NCI-H748 (cell line): ENCODE measurements at regions not wholly inside any gene's neighbourhood (a gene's known extent, or its start where the extent isn't known, plus 50 kb on each side); places are given as distances from the start of the nearest gene placed in this dataset.
A peak's percentile ranks its signal among the peaks of the same experiment; 100 is the strongest.

Experiments
- DNase-seq: peaks from one replicate; lab custom pipeline; 2025; ENCODE audit not compliant: unreplicated experiment; lab: John Stamatoyannopoulos, UW

DNA sequence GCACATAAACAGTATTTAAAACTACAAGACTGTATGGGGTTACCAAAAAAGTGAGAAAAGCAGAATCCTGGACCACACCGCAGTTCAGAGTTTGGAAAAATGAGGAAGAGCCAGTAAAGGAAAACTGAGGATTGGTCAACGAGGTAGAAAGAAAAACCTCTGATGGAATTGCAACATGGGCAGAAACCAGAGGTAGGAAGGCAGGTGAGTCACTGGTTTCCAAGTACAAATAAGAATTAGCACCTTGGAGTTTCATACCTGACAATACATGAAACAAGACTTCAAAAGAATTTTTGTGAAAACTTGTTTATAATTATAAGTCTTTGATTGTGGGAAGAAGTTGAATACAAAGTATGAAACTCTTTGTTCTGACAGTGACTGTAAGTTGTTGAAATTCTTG lies 533.7 kb upstream of the DAB1 start:
- no peak for DNase-seq

DNA sequence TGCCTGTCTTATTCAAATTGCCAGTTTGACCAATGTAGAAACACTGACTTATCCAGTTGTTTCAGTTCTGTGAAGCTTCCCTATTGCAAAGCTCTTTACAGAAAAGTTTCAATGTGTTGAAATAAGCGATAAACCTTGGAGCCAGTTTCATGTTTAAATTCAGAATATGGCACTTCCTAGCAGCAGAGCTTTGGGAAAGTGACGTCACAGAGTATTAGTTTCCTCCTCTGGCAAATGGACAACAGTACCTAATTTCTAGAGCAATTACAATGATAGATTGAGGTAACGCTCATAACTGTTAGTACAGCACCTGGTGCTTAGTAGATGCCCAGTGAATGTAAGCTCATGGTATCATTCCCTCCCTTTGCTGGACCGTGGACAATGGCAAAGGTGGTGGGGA lies 527.5 kb upstream of the DAB1 start:
- peak; percentile 6 for DNase-seq

DNA sequence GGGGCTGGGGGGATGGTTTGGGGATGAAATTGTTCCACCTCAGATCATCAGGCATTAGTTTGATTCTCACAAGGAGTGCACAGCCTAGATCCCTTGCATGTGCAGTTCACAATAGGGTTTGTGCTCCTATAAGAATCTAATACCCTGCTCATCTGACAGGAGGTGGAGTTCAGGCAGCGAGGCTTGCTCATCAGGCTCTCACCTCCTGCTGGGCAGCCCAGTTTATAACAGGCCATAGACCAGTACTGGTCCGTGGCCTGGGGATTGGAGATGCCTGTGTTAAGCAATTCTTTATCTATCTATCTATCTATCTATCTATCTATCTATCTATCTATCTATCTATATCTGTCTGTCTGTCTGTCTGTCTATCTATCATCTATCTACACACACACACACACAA lies 525.3 kb upstream of the DAB1 start:
- DNase-seq = no peak

DNA sequence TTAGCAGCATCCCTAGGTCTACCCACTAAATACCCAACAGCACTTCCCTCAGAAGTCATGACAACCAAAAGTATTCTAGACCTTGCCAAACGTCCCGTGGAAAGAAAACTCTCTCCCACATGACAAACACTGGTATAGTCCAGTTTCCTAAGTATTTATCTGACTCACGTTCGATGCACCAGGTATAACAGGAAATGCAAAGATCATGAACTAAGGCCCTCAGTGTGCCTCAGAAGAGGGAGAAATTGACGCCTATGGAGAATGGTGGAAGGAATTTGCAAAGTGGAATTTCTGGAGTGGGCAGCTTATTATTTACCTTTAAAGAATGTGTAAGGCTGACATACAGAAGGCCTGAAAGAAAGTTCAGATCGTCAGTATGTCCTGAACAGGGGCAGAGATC lies 523.6 kb upstream of the DAB1 start:
- no peak for DNase-seq

DNA sequence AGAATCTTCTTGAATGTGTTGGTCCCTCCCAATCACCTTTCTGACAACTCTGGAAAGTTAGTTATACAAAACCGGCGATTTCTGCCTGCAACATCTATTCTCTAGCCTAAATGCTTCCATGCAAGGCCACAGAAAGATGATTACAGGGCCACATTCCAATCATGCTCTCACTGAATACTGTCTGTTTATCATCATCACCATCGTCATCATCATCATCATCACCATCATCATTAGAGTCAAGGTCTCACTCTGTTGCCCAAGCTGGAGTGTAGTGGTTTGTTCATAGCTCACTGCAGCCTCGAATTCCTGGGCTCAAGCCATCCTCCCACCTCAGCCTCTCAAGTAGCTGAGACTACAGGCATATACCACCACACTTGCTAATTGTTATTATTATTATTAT lies 521.2 kb upstream of the DAB1 start:
- DNase-seq = no peak

DNA sequence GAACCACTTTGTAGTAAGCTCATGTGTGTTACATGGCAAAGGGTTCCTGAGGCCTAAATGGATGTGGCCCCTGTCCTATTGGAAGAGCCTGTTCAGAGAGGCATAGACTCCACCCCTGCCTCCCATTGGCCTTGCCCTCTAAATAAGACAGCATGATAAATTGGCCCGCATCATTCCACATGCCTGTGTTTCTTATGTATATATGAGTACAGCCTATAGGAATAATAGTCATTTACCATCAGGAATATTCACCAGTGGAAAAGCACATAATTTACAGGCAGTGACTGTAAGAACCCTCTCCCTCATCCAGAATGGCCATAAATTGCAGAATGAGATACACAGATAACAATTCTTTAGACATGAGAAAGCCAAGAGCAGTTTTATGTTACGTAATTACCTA lies 519.5 kb upstream of the DAB1 start:
- no peak for DNase-seq

DNA sequence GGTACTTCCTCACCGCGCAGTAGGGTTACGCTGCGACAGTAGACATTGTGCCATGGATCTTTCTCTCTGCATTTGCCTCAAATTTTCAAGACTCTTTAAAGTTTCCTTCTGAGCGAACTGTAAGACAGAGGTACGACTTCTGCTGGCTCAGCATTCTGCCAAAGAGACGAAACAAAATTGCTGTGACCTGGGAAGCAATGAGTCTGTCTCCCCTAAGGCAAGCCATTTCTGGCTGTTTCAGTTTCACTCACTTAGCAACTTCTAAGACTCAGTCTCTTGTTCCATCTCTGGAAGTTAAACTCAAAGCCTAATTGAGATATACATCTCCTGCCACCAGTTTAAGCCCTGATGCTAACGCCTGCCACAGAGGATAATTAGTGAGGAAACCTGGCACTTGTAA lies 510.9 kb upstream of the DAB1 start:
- no peak for DNase-seq

DNA sequence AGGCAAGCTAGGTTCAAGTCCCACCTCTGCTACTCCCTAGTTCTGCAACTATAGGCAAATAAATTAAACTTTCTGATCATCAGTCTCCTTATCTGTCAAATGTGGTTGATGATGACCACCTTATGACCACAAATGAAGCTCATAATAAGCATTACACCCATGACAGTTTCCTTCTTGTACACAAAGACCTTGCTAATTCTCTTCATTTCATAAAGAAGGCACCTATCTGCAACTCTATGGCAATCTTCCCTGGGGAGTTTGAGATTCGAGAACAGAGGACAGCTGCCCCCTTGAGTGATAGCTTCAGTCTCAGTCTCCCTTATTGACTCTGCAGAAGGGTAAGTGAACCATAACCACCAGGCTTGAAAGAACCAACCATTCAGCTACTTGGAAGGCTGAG lies 503.1 kb upstream of the DAB1 start:
- no peak for DNase-seq

DNA sequence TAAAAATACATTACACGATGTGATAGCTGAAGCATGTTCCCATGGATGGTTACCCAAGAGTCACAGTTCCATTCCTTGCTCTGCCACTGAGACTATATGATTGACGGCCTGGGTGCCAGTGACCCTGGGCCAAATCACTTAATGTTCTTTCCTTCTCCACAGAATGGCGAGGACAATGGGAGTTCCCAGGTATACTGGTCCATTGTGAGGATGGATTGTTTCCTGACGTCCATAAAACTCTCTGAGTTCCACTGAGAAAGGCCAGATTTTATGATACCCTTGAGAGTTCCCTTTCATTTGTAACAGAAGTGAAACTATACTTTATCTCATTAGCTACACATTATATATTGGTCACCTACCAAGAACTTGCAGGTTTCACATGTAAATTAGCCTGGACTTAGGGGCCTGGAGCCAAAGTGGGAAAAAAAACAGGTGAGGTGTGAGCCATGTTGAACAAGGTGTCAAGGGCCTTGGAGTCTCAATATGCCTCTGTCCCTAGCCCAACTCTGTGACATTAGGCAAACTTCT lies 502.2 kb upstream of the DAB1 start:
- no peak for DNase-seq

DNA sequence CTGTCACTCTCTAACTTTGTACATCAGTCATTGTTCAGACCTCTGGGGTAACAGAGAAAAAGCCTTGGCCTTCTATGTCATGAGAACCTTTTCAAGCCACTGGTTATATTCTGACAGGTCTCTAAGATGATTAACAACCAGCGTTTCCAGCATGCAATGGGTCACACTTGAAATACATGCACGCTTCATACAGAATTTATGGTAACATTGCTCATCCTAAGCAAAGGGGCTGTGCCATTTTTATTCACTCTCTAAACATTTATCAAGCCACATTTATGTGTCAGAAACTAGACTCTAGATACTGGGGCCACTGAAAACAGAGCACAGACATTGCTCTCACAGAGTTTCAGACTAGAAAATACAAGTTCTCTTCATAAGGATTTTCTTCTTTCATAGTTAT lies 501.4 kb upstream of the DAB1 start:
- no peak for DNase-seq

DNA sequence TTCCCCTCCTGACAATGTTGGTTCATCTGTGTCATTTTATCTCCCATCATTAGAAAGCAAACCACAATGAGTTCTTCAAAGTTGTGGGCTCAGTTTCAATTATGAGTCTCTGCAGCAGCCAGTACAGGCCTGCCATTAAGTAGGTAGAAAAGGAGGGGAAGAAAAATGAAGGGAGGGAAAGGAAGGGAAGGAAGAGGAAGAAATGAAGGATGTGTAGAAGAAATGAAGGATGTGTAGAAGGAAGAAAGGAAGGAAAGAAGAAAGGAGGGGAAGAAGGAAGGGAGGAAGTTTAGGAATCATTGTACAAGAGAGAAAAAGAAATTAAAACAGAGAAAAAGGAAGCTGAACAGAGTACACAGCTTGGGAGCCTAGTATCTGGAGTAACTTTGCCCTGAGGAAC lies 498.3 kb upstream of the DAB1 start:
- DNase-seq = no peak

DNA sequence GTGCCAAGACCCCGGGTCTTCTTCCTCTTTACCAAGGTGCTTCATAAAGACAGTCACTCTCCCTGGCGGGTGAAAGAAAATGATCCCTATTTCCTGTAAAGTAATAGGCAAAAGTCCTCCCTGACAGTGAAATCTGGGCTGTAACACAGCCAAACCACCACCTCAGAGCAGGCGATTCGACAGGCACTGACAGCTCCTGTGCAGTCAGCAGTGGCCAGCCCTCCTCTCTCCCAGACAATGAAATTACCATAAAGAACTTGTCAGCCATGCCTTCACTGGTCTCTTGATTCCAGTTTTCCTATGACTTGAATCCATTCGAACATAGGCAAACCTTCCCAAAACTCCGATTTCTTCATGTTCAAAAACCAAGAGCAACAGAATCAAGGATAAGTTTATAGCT lies 492.2 kb upstream of the DAB1 start:
- DNase-seq = no peak

DNA sequence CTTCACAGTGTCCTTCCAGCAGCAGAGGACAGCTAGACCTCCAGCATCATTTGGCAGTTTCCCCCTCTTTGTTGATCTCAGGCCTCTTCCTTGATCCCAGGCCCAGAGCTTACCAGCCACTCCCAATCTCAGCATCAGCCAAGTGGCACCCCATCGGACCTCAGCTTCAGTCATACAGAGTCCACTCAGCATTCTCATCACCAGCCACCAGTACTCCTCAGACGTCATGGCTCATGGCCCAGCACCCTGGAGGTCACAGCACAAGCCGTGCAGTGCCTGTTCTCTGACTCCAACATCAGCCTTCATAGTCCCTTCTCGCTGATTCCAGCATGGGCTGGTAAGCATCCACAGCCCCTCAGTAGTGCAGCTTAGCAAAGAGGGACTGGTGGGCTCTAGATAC lies 487.6 kb upstream of the DAB1 start:
- no peak for DNase-seq

DNA sequence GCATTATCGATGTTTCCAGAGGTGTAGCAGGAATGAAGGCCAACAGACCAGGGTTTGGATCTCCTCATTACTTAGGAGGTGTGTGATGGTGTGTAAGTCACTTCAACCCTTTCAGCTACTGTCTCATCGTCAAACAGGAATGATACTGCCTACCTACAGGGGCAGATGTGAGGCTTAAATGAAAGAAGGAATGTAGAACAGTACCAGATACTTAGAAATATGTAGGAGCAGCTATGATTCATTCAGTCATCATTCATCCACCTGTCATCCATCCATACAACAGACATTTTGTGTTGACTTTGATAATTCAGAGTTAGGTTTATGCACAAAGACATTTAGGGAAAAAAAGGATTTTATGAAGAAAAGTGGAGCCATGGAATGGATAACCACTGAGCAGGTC lies 486.9 kb upstream of the DAB1 start:
- no peak for DNase-seq

DNA sequence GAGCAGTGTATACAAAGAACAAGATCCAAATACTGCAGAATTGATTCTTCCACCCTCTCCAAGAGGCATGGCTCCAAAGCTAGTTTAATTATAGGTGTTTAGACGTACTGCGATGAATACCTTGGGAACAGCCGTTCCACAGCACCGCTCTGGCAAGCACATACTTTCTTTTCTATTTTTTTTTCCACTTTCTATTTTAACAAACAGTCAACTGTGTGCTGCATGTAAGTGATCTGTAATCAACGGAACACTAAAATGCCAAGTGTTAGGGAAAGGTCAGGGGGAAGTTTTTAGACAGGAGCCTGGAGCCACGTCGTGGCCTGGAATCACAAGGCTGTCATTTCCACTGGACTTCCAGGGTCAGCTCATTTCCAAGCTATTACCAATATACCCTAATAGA lies 486.4 kb upstream of the DAB1 start:
- DNase-seq = no peak

DNA sequence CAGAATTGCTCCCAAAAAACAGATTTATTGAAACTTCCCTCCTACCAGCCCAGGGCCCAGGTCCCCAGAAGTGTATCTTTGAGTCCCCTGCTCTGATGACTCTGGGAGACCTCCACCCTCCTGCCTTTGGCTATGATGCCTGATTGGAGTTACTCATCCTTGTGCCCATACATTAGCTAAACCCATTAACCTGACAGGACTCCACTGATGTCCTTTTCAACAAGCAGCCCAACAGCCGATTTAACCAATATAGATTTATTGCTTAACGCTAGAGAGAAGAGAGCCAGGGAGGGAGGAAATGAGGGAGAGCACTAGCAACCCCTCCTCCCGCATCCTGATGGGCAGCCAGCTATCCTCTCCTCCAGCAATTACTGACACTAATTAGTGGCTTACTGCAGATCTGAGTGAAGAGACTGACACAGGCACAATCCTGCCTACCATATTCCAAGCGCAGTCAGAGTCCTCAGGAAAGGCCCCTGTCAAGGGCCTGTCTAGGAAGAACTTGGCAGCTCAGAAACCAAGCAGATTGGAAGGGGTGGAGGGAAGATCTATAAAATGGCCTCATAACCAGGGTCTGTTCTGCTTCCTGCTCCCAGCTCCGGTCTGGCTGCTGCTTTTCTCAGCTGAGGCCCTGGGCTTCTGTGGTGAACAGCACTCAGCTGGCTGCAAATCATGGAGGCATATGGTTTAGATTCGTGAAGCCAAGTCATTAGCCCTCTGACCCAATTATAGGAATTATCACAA lies 484.5 kb upstream of the DAB1 start:
- DNase-seq = peak; percentile 32

DNA sequence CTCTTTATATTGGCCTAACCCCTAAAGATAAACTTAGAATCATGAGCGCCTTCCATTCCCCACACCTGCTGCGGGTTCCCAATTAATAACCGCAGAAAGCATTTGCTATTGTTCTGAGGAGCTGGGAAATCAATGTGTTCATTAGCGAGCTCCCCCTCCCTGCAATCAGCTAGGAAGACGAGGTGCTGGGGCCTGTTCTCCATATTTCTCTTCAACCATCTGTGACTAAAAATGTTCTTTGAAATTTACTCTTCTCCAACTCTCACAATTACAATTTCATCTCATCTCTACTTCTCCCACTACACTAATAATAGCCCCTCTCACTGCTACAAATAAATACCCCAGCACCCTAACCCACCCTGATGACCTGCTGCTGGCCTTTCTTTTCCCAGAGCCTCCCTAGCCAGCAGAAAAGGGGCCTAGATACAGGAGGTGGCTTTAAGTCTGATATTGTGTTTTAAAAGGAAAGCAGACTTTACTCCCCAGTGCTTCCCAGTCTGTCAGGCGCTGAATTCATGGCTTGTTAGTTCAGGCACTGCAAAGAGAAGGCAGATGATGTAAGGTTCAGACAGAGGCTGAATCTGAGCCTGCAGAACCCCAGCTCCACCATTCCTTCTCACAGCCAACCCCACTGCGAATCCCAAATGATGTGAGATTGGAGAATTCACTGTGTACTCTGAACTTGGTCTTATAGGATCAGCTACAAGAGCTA lies 477.5 kb upstream of the DAB1 start:
- peak; percentile 40 for DNase-seq

DNA sequence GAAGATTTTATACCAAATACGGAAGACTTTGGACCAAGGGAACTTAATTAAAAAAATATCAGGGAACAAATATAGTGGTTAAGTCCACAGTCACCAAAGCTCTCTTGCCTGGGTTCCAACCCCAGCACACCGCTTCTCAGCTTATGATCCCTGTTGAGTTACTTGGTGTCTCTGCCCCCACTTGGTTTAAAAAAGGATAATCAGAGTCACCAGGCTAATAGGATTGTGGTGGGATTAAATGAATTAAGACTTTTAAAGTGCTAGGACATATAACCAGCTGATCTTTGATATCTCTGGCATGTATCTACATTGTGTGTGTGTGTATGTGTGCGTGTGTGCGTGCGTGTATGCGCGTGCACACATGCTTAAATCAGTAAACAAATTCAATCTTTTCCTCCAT lies 474.7 kb upstream of the DAB1 start:
- DNase-seq = no peak

DNA sequence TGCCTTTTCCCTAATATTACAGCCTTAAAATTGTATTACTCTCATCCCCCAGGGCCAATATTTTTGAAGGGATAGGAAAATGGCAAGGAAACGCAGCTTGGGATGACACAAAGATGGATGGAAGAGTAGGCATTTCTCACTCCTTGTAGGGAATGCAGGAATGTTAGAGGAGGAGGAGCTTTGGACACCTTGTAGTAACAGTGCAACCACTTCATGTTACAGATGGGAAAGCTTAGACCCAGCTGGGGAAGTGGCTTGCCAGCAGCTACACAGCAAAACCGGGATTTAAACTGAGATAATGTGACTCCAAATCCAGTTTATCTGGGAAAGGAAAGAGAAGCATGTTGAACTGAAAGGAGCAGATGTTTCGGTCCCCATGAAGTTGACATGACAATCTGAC lies 473.7 kb upstream of the DAB1 start:
- no peak for DNase-seq

DNA sequence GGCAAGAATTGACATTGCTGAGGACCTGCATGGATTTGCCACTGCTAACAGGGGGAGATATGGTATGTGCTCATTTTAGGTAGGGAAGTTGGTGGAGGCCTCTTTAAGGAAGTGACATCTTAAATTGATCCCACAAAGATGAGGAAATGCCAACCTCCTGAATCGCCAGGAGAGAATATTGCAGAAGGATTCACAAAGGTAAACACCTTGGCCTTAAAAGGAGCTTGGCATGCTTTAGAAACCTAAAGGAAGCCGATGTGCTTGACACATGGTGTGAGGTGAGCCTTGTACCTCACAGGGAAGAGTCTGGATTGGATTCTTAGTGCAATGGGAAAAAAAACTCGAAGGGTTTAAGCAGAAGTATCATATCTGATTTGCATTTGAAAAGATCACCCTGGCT lies 470.5 kb upstream of the DAB1 start:
- DNase-seq = no peak

DNA sequence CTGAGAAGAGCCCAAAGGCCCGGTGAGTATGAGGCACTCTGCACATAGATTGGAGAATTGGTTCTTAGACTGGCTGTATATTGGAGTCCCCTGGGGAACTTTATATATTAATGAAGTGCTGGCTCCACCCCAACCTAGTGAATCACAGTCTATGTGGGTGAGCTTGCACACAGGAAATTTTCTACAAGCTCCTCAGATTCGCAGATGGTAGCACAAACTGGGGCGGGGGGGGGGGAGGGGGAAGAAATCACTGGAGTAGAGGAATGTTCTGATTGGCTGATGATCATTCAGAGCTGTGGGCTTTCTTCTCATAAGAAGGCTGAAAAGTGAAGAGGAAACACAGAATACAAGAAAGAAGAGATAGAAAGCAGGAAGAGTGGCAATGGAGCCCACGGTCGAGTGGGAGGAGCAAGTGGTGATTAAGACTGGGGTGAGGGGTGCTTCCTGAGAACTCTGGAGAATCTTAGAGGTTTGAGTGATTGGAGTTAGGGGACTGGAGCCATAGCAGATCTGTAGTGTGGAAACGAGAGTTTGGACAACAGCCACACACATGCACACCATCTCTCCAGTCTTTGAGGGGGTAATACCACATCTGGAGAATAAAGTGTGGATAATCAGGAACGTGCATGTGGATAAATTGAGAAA lies 465.9 kb upstream of the DAB1 start:
- DNase-seq = no peak

DNA sequence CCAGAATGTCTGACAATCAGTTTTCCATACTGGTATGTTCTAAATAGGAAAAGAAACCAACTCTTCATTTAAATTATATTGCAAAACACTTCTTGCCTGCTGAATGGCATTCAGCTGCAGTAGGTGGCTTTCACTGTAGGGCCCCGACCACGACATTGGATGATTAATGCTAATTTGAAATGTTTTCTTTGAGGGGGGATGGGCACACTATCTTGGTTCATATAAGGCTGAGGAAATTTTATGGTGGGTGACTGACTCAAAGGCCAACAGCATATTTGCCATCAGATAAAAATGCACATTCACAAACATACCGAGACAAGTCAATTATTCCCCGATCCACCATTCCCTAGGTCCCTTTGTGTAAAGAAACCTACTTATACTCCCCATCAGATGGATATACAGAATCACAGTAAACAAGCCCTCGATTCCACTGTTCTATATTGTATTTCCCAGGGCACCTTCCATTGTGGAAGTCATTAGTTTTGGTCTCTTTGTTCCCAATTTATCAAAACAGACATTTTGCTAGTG lies 464.2 kb upstream of the DAB1 start:
- no peak for DNase-seq
